Transverse colon (tissue), 4 donors: ENCODE measurements at regions not wholly inside any gene's neighbourhood (a gene's known extent, or its start where the extent isn't known, plus 50 kb on each side); places are given as distances from the start of the nearest gene placed in this dataset.

ENCODE experiments used
- DNase-seq: peaks from one replicate; pipeline ENCODE4 v3.0.0-alpha.2; 2019
- H3K27ac ChIP-seq, 4 donors: fragments of 200-600 bp; sonication (generic); 2 replicates each; pipeline ENCODE4 v1.5.1; 2016 to 2018; ENCODE audit warnings: inconsistent platforms in 4 of 4
- H3K27me3 ChIP-seq: fragments of 200-600 bp; sonication (generic); 2 replicates; pipeline ENCODE4 v1.5.1; 2017; ENCODE audit warnings: inconsistent platforms
- H3K36me3 ChIP-seq, 4 donors: fragments of 200-600 bp; sonication (generic); 2 replicates each; pipeline ENCODE4 v1.5.1; 2017 to 2019; ENCODE audit warnings: inconsistent platforms in 4 of 4
- H3K4me1 ChIP-seq, 4 donors: fragments of 200-600 bp; sonication (generic); 2 replicates each; pipeline ENCODE4 v1.5.1; 2017 to 2020; ENCODE audit warnings: inconsistent platforms in 4 of 4
- H3K4me3 ChIP-seq, 4 donors: fragments of 200-600 bp; sonication (generic); 1 replicate in 1 of 4; 2 replicates in 3 of 4; pipeline versions ENCODE4 v1.5.1 to v1.6.1; 2017 to 2019; ENCODE audit warnings: inconsistent platforms in 4 of 4
- H3K9me3 ChIP-seq, 2 donors: fragments of 200-600 bp; sonication (generic); 2 replicates each; pipeline ENCODE4 v1.5.1; 2017 to 2019; ENCODE audit warnings: inconsistent platforms in 2 of 2
- CTCF ChIP-seq, 5 experiments: fragments of 200-600 bp in 3 of 5; fragments of 450-650 bp in 2 of 5; sonication (generic) in 3 of 5; IDR thresholded peaks; 1 replicate in 2 of 5; 2 replicates in 3 of 5; pipeline ENCODE4 v1.5.1; 2016 to 2017; ENCODE audit warnings: antibody characterized with exemption in 5 of 5, inconsistent platforms in 3 of 5, mild to moderate bottlenecking in 2 of 5, moderate library complexity in 1 of 5
- EP300 ChIP-seq: sonication (generic); formaldehyde crosslinking; IDR thresholded peaks from one replicate; pipeline ENCODE4 v1.6.1; 2017; ENCODE audit warnings: antibody characterized with exemption, low read depth
- POLR2A ChIP-seq: fragments of 450-650 bp; IDR thresholded peaks from one replicate; pipeline ENCODE4 v1.6.1; 2016; ENCODE audit warnings: antibody characterized with exemption, mild to moderate bottlenecking, moderate library complexity
- POLR2AphosphoS5 ChIP-seq, 3 donors: sonication (generic); formaldehyde crosslinking; IDR thresholded peaks; one replicate each; pipeline ENCODE4 v1.6.1; 2016; ENCODE audit warnings: antibody characterized with exemption in 3 of 3
- WGBS, 2 donors: methylation state at CpG; one replicate each; pipeline ENCODE4 v1.1.5; 2018; ENCODE audit warnings: low coverage in 1 of 2; 5-methylcytosine and 5-hydroxymethylcytosine counted together
- in situ Hi-C, 4 donors: fragments of 200-750 bp; cut with MboI; loops; one replicate each; pipeline versions ENCODE4 v1.15.0 to v1.15.1; 2017; ENCODE audit warnings: low sequenced_read_pairs in 3 of 4, low pct_ligation_motif_present in 1 of 4, low pct_unique_long_range_greater_than_20kb in 1 of 4
- intact Hi-C: fragments of 100-400 bp; cut with DNase I; formaldehyde crosslinking; loops from one replicate; pipeline ENCODE4 v1.15.1; 2023; ENCODE audit warnings: low total_unique reads

- in situ Hi-C loops (no loop called here), intact Hi-C loops (no loop called here)
- WGBS, 2 donors, result 34 to 53% methylated on average over 4 of the region's 4 CpGs
- no peak for DNase-seq
- no peak for TF ChIP-seq CTCF (IDR thresholded peaks at IDR 0.05)
- TF ChIP-seq POLR2A, result no peak
- no peak for TF ChIP-seq EP300
- H3K36me3 ChIP-seq, result no peaks in the 10 kb centered on the region
- H3K27ac ChIP-seq, result peak overlapping the region in 2 of 4 donors; percentile 12 to 31
- no peaks in the 10 kb centered on the region for H3K9me3 ChIP-seq
- H3K4me3 ChIP-seq, result no peak overlapping the region
- no peaks in the 10 kb centered on the region for H3K27me3 ChIP-seq
- H3K4me1 ChIP-seq, result peaks cover 0 to 4% (median 0%) of the 10 kb centered on the region in 4 donors
Observed at GRCh38 chr3:26105261-26105660, 315.4 kb downstream of the OXSM start.

GRCh38 chr3:26106228-26106627, 316.3 kb downstream of the OXSM start:
- WGBS, 2 donors, result 14 to 29% methylated on average over 2 of the region's 2 CpGs
- no peak for TF ChIP-seq POLR2A
- TF ChIP-seq CTCF (IDR thresholded peaks at IDR 0.05), result no peak
- TF ChIP-seq EP300, result no peak
- TF ChIP-seq POLR2AphosphoS5 (IDR thresholded peaks at IDR 0.05), result no peak
- intact Hi-C loops (no loop called here), in situ Hi-C loops (no loop called here)
- Histone ChIP-seq H3K27me3 (no peaks in the 10 kb centered on the region), H3K4me3 (no peak overlapping the region), H3K9me3 (no peaks in the 10 kb centered on the region), H3K4me1 (peaks cover 0 to 4% (median 0%) of the 10 kb centered on the region in 4 donors), H3K27ac (no peak overlapping the region), H3K36me3 (no peaks in the 10 kb centered on the region)
- no peak for DNase-seq

- Histone ChIP-seq H3K4me1 (peaks cover 0 to 4% (median 0%) of the 10 kb centered on the region in 4 donors), H3K9me3 (no peaks in the 10 kb centered on the region), H3K4me3 (no peak overlapping the region), H3K27ac (no peak overlapping the region), H3K36me3 (no peaks in the 10 kb centered on the region), H3K27me3 (no peaks in the 10 kb centered on the region)
- in situ Hi-C loops, result no loop called here
- 65% methylated on average over 2 of the region's 2 CpGs for WGBS, 2 donors
- DNase-seq, result no peak
- TF ChIP-seq CTCF (IDR thresholded peaks at IDR 0.05) (no peak), POLR2AphosphoS5 (IDR thresholded peaks at IDR 0.05) (no peak), EP300 (no peak), POLR2A (no peak)
- intact Hi-C loops, result no loop called here
Observed at GRCh38 chr3:26108846-26109489, 319.1 kb downstream of the OXSM start.

- H3K4me3 ChIP-seq, result no peak overlapping the region
- intact Hi-C loops (no loop called here), in situ Hi-C loops (no loop called here)
- no peaks in the 10 kb centered on the region for H3K27me3 ChIP-seq
- H3K36me3 ChIP-seq, result no peaks in the 10 kb centered on the region
- H3K4me1 ChIP-seq, result no peaks in the 10 kb centered on the region
- DNase-seq, result no peak
- H3K27ac ChIP-seq, result no peak overlapping the region
- no peaks in the 10 kb centered on the region for H3K9me3 ChIP-seq
- TF ChIP-seq CTCF (IDR thresholded peaks at IDR 0.05) (no peak), POLR2AphosphoS5 (IDR thresholded peaks at IDR 0.05) (no peak), POLR2A (no peak), EP300 (no peak)
- 42 to 60% methylated on average over 1 of the region's 1 CpG for WGBS, 2 donors
Observed at GRCh38 chr3:26114851-26115250, 325.0 kb downstream of the OXSM start.
